ENCODE measurements at regions not wholly inside any gene's neighbourhood (a gene's known extent, or its start where the extent isn't known, plus 50 kb on each side); places are given as distances from the start of the nearest gene placed in this dataset.

DNA sequence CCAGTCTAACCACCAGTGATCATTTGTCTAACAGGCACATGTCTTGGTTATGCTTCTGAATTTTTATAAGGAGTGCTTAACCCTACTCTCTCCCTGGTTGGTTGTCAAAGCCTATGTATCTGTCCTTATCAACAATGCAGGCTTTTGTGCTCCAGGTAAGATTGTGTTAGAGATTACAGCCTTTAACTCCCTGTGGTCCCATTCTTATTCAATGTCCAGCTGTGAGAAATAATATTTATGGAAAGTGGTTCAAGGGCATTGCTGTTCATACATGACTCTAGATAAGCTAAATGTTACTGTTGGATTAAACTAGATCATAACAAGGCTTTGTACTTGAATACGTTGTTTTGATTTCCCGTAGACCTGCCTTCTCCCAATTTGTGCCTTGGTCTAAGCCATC is 146.1 kb upstream of the TSC22D2 start:
- Histone ChIP-seq H3K18ac (ENCODE audit: low read depth, low read length) (no peak overlapping the region), H2AFZ (replicated peaks; ENCODE audit: low read length, poor library complexity) (no peak overlapping the region), H3K79me1 (ENCODE audit: low read depth in 1 of 2, low read length in 2 of 2) (no peaks in the 10 kb centered on the region), H3K9me1 (ENCODE audit: insufficient read depth, low read length) (no peaks in the 10 kb centered on the region), H3K4ac (ENCODE audit: low read depth, low read length) (no peak overlapping the region), H3K14ac (replicated peaks; ENCODE audit: low read depth, low read length) (no peak overlapping the region), H3K4me1 (ENCODE audit: control insufficient read depth, insufficient read depth, low read length) (peaks cover 3% of the 10 kb centered on the region; the same call in 1 of the 2 replicates), H3K9me3 (ENCODE audit: control insufficient read depth, insufficient read depth, low read length) (no peaks in the 10 kb centered on the region), H3K27ac (ENCODE audit: insufficient read depth, low read length) (no peak overlapping the region), H4K20me1 (ENCODE audit: insufficient read depth, low read length) (no peaks in the 10 kb centered on the region), H3K27me3 (ENCODE audit: control insufficient read depth, insufficient read depth, low read length) (no peaks in the 10 kb centered on the region), H3K36me3 (ENCODE audit: control insufficient read depth, insufficient read depth, low read length) (no peaks in the 10 kb centered on the region), H3K4me3 (ENCODE audit: insufficient read depth, low read depth, low read length) (no peak overlapping the region), H2AK5ac (ENCODE audit: low read depth, low read length) (no peak overlapping the region), H2BK15ac (ENCODE audit: low read depth, low read length) (no peak overlapping the region), H3K4me2 (ENCODE audit: low read depth, low read length) (no peak overlapping the region), H3K23ac (ENCODE audit: low read depth, low read length) (no peak overlapping the region), H4K8ac (ENCODE audit: low read depth in 2 of 2, low read length in 2 of 2) (no peak overlapping the region), H3K9ac (ENCODE audit: low read depth, low read length) (no peak overlapping the region), H2BK20ac (ENCODE audit: low read depth, low read length) (no peak overlapping the region), H4K91ac (ENCODE audit: insufficient read depth, low read depth, low read length) (no peak overlapping the region), H4K5ac (ENCODE audit: low read depth, low read length) (no peak overlapping the region), H3K56ac (ENCODE audit: extremely low read depth, insufficient read depth, low read length) (no peak overlapping the region), H2BK120ac (ENCODE audit: low read depth, low read length) (no peak overlapping the region), H2AK9ac (replicated peaks; ENCODE audit: low read depth, low read length, poor library complexity) (no peak overlapping the region), H2BK5ac (ENCODE audit: low read depth, low read length, poor library complexity, severe bottlenecking) (no peak overlapping the region)
- DNase-seq: no peak
- WGBS, 2 experiments (ENCODE audit: extremely low coverage in 2 of 2, insufficient read length in 1 of 2): no CpG with 5 or more reads among the region's 2 CpGs
- POLR2A ChIA-PET (ENCODE audit: unreplicated experiment): no interaction called here
- intact Hi-C loops (cut with micrococcal nuclease): no loop called here
- dilution Hi-C loops (cut with HindIII; ENCODE audit: low sequenced_read_pairs, unreplicated experiment): no loop called here
- in situ Hi-C loops (cut with MboI; ENCODE audit: low sequenced_read_pairs): no loop called here
- TF ChIP-seq POLR2A (IDR thresholded peaks at IDR 0.05; ENCODE audit: low read depth, low read length) (no peak), NFE2L2 (IDR thresholded peaks at IDR 0.05; ENCODE audit: low read depth, low read length) (no peak), CHD1 (IDR thresholded peaks at IDR 0.05; ENCODE audit: low read depth, low read length) (no peak), SMC3 (IDR thresholded peaks at IDR 0.05; ENCODE audit: low read depth, low read length) (no peak)
- no TSS peak for BruUV-seq (replicated peaks)
- ATAC-seq (ENCODE audit: low read depth): no peak
- CTCF ChIA-PET: no interaction called here

All from IMR-90 (cell line).